D341Med (cell line): ENCODE measurements at regions not wholly inside any gene's neighbourhood (a gene's known extent, or its start where the extent isn't known, plus 50 kb on each side); places are given as distances from the start of the nearest gene placed in this dataset.
"Not testable (repeated sequence)": the region's sequence is repeated elsewhere in the genome, so short reads cannot be mapped to it uniquely, and the experiment has no call there.

Experiments used
- DNase-seq: peaks from one replicate; pipeline ENCODE4 v3.0.0; 2012; ENCODE audit warnings: low spot score

GRCh38 chr5:67878933-67879332 lies 336.6 kb upstream of the PIK3R1 start:
- DNase-seq = no peak

- DNase-seq = no peak
These were observed 339.2 kb upstream of the PIK3R1 start for GRCh38 chr5:67876371-67876770.

GRCh38 chr5:67875601-67876000 lies 340.0 kb upstream of the PIK3R1 start:
- DNase-seq = no peak

- no peak for DNase-seq
These were observed 341.6 kb upstream of the PIK3R1 start for GRCh38 chr5:67873935-67874334.

GRCh38 chr5:67870662-67871061 lies 344.9 kb upstream of the PIK3R1 start:
- no peak for DNase-seq

- not testable (repeated sequence) for DNase-seq
These were observed 351.2 kb upstream of the PIK3R1 start for GRCh38 chr5:67864335-67864734.

- DNase-seq = no peak
These were observed 357.0 kb upstream of the PIK3R1 start for GRCh38 chr5:67858471-67859031.

- no peak for DNase-seq
These were observed 358.1 kb upstream of the PIK3R1 start for GRCh38 chr5:67857502-67857901.

- no peak for DNase-seq
These were observed 360.0 kb upstream of the PIK3R1 start for GRCh38 chr5:67855523-67855922.

GRCh38 chr5:67850906-67851305 lies 364.6 kb upstream of the PIK3R1 start:
- not testable (repeated sequence) for DNase-seq

GRCh38 chr5:67844924-67845323 lies 370.6 kb upstream of the PIK3R1 start:
- DNase-seq = no peak

- peak; percentile 32 for DNase-seq
These were observed 372.8 kb upstream of the PIK3R1 start for GRCh38 chr5:67842806-67843205.

- DNase-seq = not testable (repeated sequence)
These were observed 378.3 kb upstream of the PIK3R1 start for GRCh38 chr5:67837225-67837624.

GRCh38 chr5:67836496-67836895 lies 379.1 kb upstream of the PIK3R1 start:
- DNase-seq = not testable (repeated sequence)

- no peak for DNase-seq
These were observed 384.5 kb upstream of the PIK3R1 start for GRCh38 chr5:67831048-67831447.

- DNase-seq = no peak
These were observed 388.0 kb upstream of the PIK3R1 start for GRCh38 chr5:67827541-67827940.

- DNase-seq = no peak
These were observed 390.7 kb upstream of the PIK3R1 start for GRCh38 chr5:67824852-67825251.

- no peak for DNase-seq
These were observed 397.9 kb upstream of the PIK3R1 start for GRCh38 chr5:67817652-67818051.

- no peak for DNase-seq
These were observed 399.1 kb upstream of the PIK3R1 start for GRCh38 chr5:67816456-67816855.

GRCh38 chr5:67815455-67816391 lies 399.8 kb upstream of the PIK3R1 start:
- no peak for DNase-seq

- no peak for DNase-seq
These were observed 400.8 kb upstream of the PIK3R1 start for GRCh38 chr5:67814569-67815311.

GRCh38 chr5:67813877-67814539 lies 401.5 kb upstream of the PIK3R1 start:
- no peak for DNase-seq
